ENCODE measurements at regions not wholly inside any gene's neighbourhood (a gene's known extent, or its start where the extent isn't known, plus 50 kb on each side); places are given as distances from the start of the nearest gene placed in this dataset.

- TF ChIP-seq CTCF (IDR thresholded peaks at IDR 0.05; ENCODE audit: low read depth, low read length) = no peak
- no peak overlapping the region for H3K4me3 ChIP-seq (ENCODE audit: low read depth, low read length)
- in situ Hi-C loops (cut with HindIII; ENCODE audit: low sequenced_read_pairs) = no loop called here
- no peak for DNase-seq (ENCODE audit: low read depth, low spot score)
These were observed 844.9 kb downstream of the OLFM4 start for GRCh38 chr13:53873558-53873957.

- no peak for TF ChIP-seq CTCF (IDR thresholded peaks at IDR 0.05; ENCODE audit: low read depth, low read length)
- in situ Hi-C loops (cut with HindIII; ENCODE audit: low sequenced_read_pairs) = no loop called here
- H3K4me3 ChIP-seq (ENCODE audit: low read depth, low read length) = no peak overlapping the region
- no peak for DNase-seq (ENCODE audit: low read depth, low spot score)
These were observed 850.2 kb downstream of the OLFM4 start for GRCh38 chr13:53878861-53879260.

- in situ Hi-C loops (cut with HindIII; ENCODE audit: low sequenced_read_pairs) = no loop called here
These were observed 857.4 kb downstream of the OLFM4 start for GRCh38 chr13:53885997-53886396.

GRCh38 chr13:53890696-53891095 lies 862.1 kb downstream of the OLFM4 start:
- in situ Hi-C loops (cut with HindIII; ENCODE audit: low sequenced_read_pairs) = no loop called here
- no peak for TF ChIP-seq CTCF (IDR thresholded peaks at IDR 0.05; ENCODE audit: low read depth, low read length)

More at GRCh38 chr13:53885997-53886396, 857.4 kb downstream of the OLFM4 start:
- H3K4me3 ChIP-seq (ENCODE audit: low read depth, low read length) = no peak overlapping the region
- TF ChIP-seq CTCF (IDR thresholded peaks at IDR 0.05; ENCODE audit: low read depth, low read length) = no peak
- no peak for DNase-seq (ENCODE audit: low read depth, low spot score)

GRCh38 chr13:53901593-53901992 lies 873.0 kb downstream of the OLFM4 start:
- in situ Hi-C loops (cut with HindIII; ENCODE audit: low sequenced_read_pairs) = no loop called here
- no peak for TF ChIP-seq CTCF (IDR thresholded peaks at IDR 0.05; ENCODE audit: low read depth, low read length)
- no peak overlapping the region for H3K4me3 ChIP-seq (ENCODE audit: low read depth, low read length)
- DNase-seq (ENCODE audit: low read depth, low spot score) = no peak

More at GRCh38 chr13:53890696-53891095, 862.1 kb downstream of the OLFM4 start:
- no peak overlapping the region for H3K4me3 ChIP-seq (ENCODE audit: low read depth, low read length)
- no peak for DNase-seq (ENCODE audit: low read depth, low spot score)

- in situ Hi-C loops (cut with HindIII; ENCODE audit: low sequenced_read_pairs) = no loop called here
- H3K4me3 ChIP-seq (ENCODE audit: low read depth, low read length) = no peak overlapping the region
- no peak for TF ChIP-seq CTCF (IDR thresholded peaks at IDR 0.05; ENCODE audit: low read depth, low read length)
- no peak for DNase-seq (ENCODE audit: low read depth, low spot score)
These were observed 879.3 kb downstream of the OLFM4 start for GRCh38 chr13:53907891-53908290.

- TF ChIP-seq CTCF (IDR thresholded peaks at IDR 0.05; ENCODE audit: low read depth, low read length) = no peak
- H3K4me3 ChIP-seq (ENCODE audit: low read depth, low read length) = no peak overlapping the region
- in situ Hi-C loops (cut with HindIII; ENCODE audit: low sequenced_read_pairs) = no loop called here
- DNase-seq (ENCODE audit: low read depth, low spot score) = no peak
These were observed 892.3 kb downstream of the OLFM4 start for GRCh38 chr13:53920916-53921315.
